BJ (cell line): ENCODE measurements at regions not wholly inside any gene's neighbourhood (a gene's known extent, or its start where the extent isn't known, plus 50 kb on each side); places are given as distances from the start of the nearest gene placed in this dataset.

Experiments
- CTCF ChIA-PET: fragments of 350-600 bp; formaldehyde crosslinking; extraction: SDS; loops from one replicate; lab custom pipeline; 2021; ENCODE audit warnings: antibody characterized with exemption, inconsistent platforms; lab: Yijun Ruan, JAX
- POLR2A ChIA-PET: fragments of 300-600 bp; sonication (Branson Sonifier 250); formaldehyde crosslinking; extraction: SDS; loops from one replicate; lab custom pipeline; 2021; ENCODE audit warnings: antibody characterized with exemption; lab: Charles Lee
- DNase-seq: peaks from one replicate; pipeline ENCODE4 v3.0.0-alpha.2; 2011; ENCODE audit warnings: low read depth
- H3K27me3 ChIP-seq: 2 replicates; pipeline ENCODE4 v1.6.0; 2011; ENCODE audit warnings: low read length; ENCODE audit not compliant: control insufficient read depth, insufficient read depth
- H3K36me3 ChIP-seq: 2 replicates; pipeline ENCODE4 v1.5.1; 2011; ENCODE audit warnings: low read length; ENCODE audit not compliant: control insufficient read depth, insufficient read depth
- H3K4me3 ChIP-seq: 2 replicates; pipeline ENCODE4 v1.5.1; 2011; ENCODE audit warnings: low read depth, mild to moderate bottlenecking, control low read depth, low read length
- CTCF ChIP-seq: IDR thresholded peaks from 2 replicates; pipeline ENCODE4 v1.5.1; 2011; ENCODE audit warnings: low read depth, mild to moderate bottlenecking, control low read depth, inconsistent platforms, low read length, moderate library complexity; ENCODE audit not compliant: insufficient read depth

GRCh38 chr21:25246546-25246945, 360.7 kb downstream of the MRPL39 start:
- no peak for TF ChIP-seq CTCF
- H3K36me3 ChIP-seq = no peaks in the 10 kb centered on the region
- no peak for DNase-seq
- no peak overlapping the region for H3K4me3 ChIP-seq
- CTCF ChIA-PET = no interaction called here
- no peaks in the 10 kb centered on the region for H3K27me3 ChIP-seq
- POLR2A ChIA-PET = no interaction called here

GRCh38 chr21:25244735-25245134, 362.5 kb downstream of the MRPL39 start:
- TF ChIP-seq CTCF = no peak
- H3K36me3 ChIP-seq = no peaks in the 10 kb centered on the region
- CTCF ChIA-PET = no interaction called here
- H3K27me3 ChIP-seq = no peaks in the 10 kb centered on the region
- no peak overlapping the region for H3K4me3 ChIP-seq
- no peak for DNase-seq
- POLR2A ChIA-PET = no interaction called here

- Histone ChIP-seq H3K27me3 (no peaks in the 10 kb centered on the region), H3K36me3 (no peaks in the 10 kb centered on the region), H3K4me3 (no peak overlapping the region)
- TF ChIP-seq CTCF = no peak
- DNase-seq = no peak
- ChIA-PET CTCF (no interaction called here), POLR2A (no interaction called here)
Observed at GRCh38 chr21:25243808-25244207, 363.5 kb downstream of the MRPL39 start.

- TF ChIP-seq CTCF = no peak
- DNase-seq = no peak
- H3K4me3 ChIP-seq = no peak overlapping the region
- H3K36me3 ChIP-seq = no peaks in the 10 kb centered on the region
- ChIA-PET CTCF (no interaction called here), POLR2A (no interaction called here)
- no peaks in the 10 kb centered on the region for H3K27me3 ChIP-seq
Observed at GRCh38 chr21:25240974-25241373, 366.3 kb downstream of the MRPL39 start.

GRCh38 chr21:25234857-25235801, 372.2 kb downstream of the MRPL39 start:
- TF ChIP-seq CTCF = no peak
- CTCF ChIA-PET = no interaction called here

More at GRCh38 chr21:25234857-25235801, 372.2 kb downstream of the MRPL39 start:
- Histone ChIP-seq H3K36me3 (no peaks in the 10 kb centered on the region), H3K4me3 (no peak overlapping the region), H3K27me3 (no peaks in the 10 kb centered on the region)
- DNase-seq = no peak
- POLR2A ChIA-PET = no interaction called here
